A673 (cell line): ENCODE measurements at regions not wholly inside any gene's neighbourhood (a gene's known extent, or its start where the extent isn't known, plus 50 kb on each side); places are given as distances from the start of the nearest gene placed in this dataset.

Experiments used
- BruUV-seq: library from RNA; stranded (reverse); fragments of 400-500 nt; replicated peaks from 2 replicates; lab custom pipeline; 2021; lab: Mats Ljungman, UMichigan
- CTCF ChIA-PET: fragments of 300-600 bp; sonication (Branson Sonifier 250); formaldehyde crosslinking; loops from one replicate; lab custom pipeline; 2022; ENCODE audit warnings: antibody characterized with exemption; lab: Charles Lee
- POLR2A ChIA-PET: fragments of 300-600 bp; sonication (Branson Sonifier 250); formaldehyde crosslinking; loops from one replicate; lab custom pipeline; 2022; ENCODE audit warnings: antibody characterized with exemption; ENCODE audit not compliant: low non-redundant PET; lab: Charles Lee
- DNase-seq: peaks from one replicate; pipeline ENCODE4 v3.0.0-alpha.2; 2015; ENCODE audit warnings: low spot score
- H3K27ac ChIP-seq: fragments of 200-600 bp; sonication (generic); 2 replicates; pipeline ENCODE4 v1.5.1; 2016; ENCODE audit warnings: mixed run types, low read depth, mild to moderate bottlenecking, mixed read lengths, antibody characterized with exemption, low read length; ENCODE audit not compliant: poor library complexity, severe bottlenecking
- H3K27me3 ChIP-seq: fragments of 200-600 bp; sonication (generic); replicated peaks from 2 replicates; pipeline ENCODE4 v1.6.1; 2017; ENCODE audit warnings: mixed run types, low read depth, mild to moderate bottlenecking, mixed read lengths, antibody characterized with exemption, low read length; ENCODE audit not compliant: insufficient read depth, poor library complexity
- H3K36me3 ChIP-seq: fragments of 200-600 bp; sonication (generic); 2 replicates; pipeline ENCODE4 v1.6.1; 2016; ENCODE audit warnings: mixed run types, mild to moderate bottlenecking, mixed read lengths, antibody characterized with exemption, low read length; ENCODE audit not compliant: insufficient read depth, poor library complexity, severe bottlenecking
- H3K4me1 ChIP-seq: fragments of 200-600 bp; sonication (generic); 2 replicates; pipeline ENCODE4 v1.6.1; 2017; ENCODE audit warnings: mixed run types, mild to moderate bottlenecking, mixed read lengths, antibody characterized with exemption, low read length; ENCODE audit not compliant: insufficient read depth, poor library complexity, severe bottlenecking
- H3K4me3 ChIP-seq: fragments of 200-600 bp; sonication (generic); 2 replicates; pipeline ENCODE4 v1.5.1; 2016; ENCODE audit warnings: low read depth, mixed run types, mild to moderate bottlenecking, mixed read lengths, low read length; ENCODE audit not compliant: poor library complexity, severe bottlenecking
- H3K9me3 ChIP-seq: fragments of 200-600 bp; sonication (generic); 2 replicates; pipeline ENCODE4 v1.6.1; 2016; ENCODE audit warnings: mixed run types, low read depth, mild to moderate bottlenecking, mixed read lengths, antibody characterized with exemption, low read length; ENCODE audit not compliant: poor library complexity, severe bottlenecking
- CTCF ChIP-seq: fragments of 300-800, 200-600 bp; sonication (generic); conservative IDR thresholded peaks from 2 replicates; pipeline ENCODE4 v1.5.1; 2017; ENCODE audit warnings: low read depth, mild to moderate bottlenecking, antibody characterized with exemption, low read length, moderate library complexity, mixed read lengths
- EZH2 ChIP-seq: fragments of 200-600 bp; sonication (generic); IDR thresholded peaks from 2 replicates; pipeline ENCODE4 v1.6.1; 2017; ENCODE audit warnings: borderline replicate concordance, low read depth, mild to moderate bottlenecking, mixed read lengths, antibody characterized with exemption, low read length; ENCODE audit not compliant: poor library complexity, severe bottlenecking
- intact Hi-C: fragments of 100-400 bp; cut with micrococcal nuclease; formaldehyde crosslinking; loops from one replicate; pipeline ENCODE4 v1.10.0; 2022; ENCODE audit not compliant: unreplicated experiment

GRCh38 chr6:1542764-1543163, 67.0 kb upstream of the FOXC1 start:
- H3K36me3 ChIP-seq = no peaks in the 10 kb centered on the region
- no peaks in the 10 kb centered on the region for H3K27me3 ChIP-seq
- CTCF ChIA-PET = no interaction called here
- H3K4me1 ChIP-seq = no peaks in the 10 kb centered on the region
- TF ChIP-seq EZH2 = no peak
- no peak for TF ChIP-seq CTCF
- intact Hi-C loops = no loop called here
- DNase-seq = no peak
- BruUV-seq = no TSS peak
- POLR2A ChIA-PET = no interaction called here
- H3K4me3 ChIP-seq = no peak overlapping the region
- no peaks in the 10 kb centered on the region for H3K9me3 ChIP-seq
- no peak overlapping the region for H3K27ac ChIP-seq

DNA sequence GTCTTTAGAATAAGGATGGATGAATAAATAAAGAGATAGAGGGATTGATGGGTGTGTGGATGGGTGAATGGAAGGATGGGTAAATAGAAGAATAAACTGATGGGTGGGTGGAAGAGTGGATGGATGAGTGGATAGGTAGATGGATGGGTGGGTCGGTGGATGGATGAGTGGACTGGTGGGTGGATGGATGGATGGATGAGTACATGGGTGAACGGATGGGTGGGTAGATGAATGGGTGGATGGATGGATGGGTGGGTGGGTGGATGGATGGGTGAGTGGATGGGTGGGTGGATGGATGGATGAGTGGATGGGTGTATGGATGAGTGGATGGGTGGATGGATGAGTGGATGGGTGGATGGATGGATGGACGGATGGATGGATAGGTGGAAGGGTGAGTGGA, 65.7 kb upstream of the FOXC1 start:
- no TSS peak for BruUV-seq
- intact Hi-C loops = no loop called here
- Histone ChIP-seq H3K27me3 (peaks cover 2% of the 10 kb centered on the region), H3K9me3 (no peaks in the 10 kb centered on the region), H3K4me1 (no peaks in the 10 kb centered on the region), H3K36me3 (no peaks in the 10 kb centered on the region), H3K27ac (no peak overlapping the region), H3K4me3 (no peak overlapping the region)
- no peak for DNase-seq
- ChIA-PET POLR2A (no interaction called here), CTCF (no interaction called here)
- TF ChIP-seq CTCF (no peak), EZH2 (no peak)

DNA sequence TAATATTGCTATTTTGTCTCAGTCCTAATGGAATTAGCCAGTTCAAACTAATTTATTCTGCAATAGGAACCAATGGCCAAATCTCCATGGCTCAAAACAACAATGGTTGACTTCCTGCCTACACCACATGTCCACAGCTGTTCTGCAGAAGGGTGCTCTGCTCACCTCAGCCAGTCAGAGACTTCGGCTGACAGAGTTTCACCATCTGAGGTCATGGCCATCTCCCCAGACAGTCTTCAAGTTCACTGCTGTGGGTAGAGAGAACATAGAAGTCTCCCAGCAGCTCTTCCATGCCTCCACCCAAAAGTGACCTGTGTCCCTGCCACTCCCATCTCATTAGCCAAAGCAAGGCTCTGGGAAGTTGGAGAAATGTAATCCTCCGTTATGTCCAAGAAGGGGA, 65.1 kb upstream of the FOXC1 start:
- Histone ChIP-seq H3K9me3 (no peaks in the 10 kb centered on the region), H3K36me3 (no peaks in the 10 kb centered on the region), H3K4me3 (no peak overlapping the region), H3K4me1 (no peaks in the 10 kb centered on the region), H3K27me3 (peaks cover 7% of the 10 kb centered on the region), H3K27ac (no peak overlapping the region)
- intact Hi-C loops = no loop called here
- no peak for DNase-seq
- CTCF ChIA-PET = no interaction called here
- POLR2A ChIA-PET = no interaction called here
- no TSS peak for BruUV-seq
- TF ChIP-seq CTCF (no peak), EZH2 (no peak)
